MM.1S (cell line): ENCODE measurements at regions not wholly inside any gene's neighbourhood (a gene's known extent, or its start where the extent isn't known, plus 50 kb on each side); places are given as distances from the start of the nearest gene placed in this dataset.

Experiments used
- DNase-seq: peaks from one replicate; pipeline ENCODE4 v3.0.0-alpha.2; 2015
- H2AFZ ChIP-seq: fragments of 300-600 bp; sonication (generic); 2 replicates; pipeline ENCODE4 v1.6.0; 2016; ENCODE audit warnings: antibody characterized with exemption, low read length
- H3F3A ChIP-seq: fragments of 300-600 bp; sonication (generic); 2 replicates; pipeline ENCODE4 v1.6.1; 2016; ENCODE audit warnings: mild to moderate bottlenecking, antibody characterized with exemption, low read length, moderate library complexity, mixed read lengths; ENCODE audit not compliant: insufficient read depth
- H3K27ac ChIP-seq: fragments of 300-600 bp; sonication (generic); 2 replicates; pipeline ENCODE4 v1.5.1; 2016; ENCODE audit warnings: mild to moderate bottlenecking, low read length
- H3K27me3 ChIP-seq: fragments of 300-600 bp; sonication (generic); replicated peaks from 2 replicates; pipeline ENCODE4 v1.6.0; 2016; ENCODE audit warnings: low read length; ENCODE audit not compliant: insufficient read depth
- H3K36me3 ChIP-seq: fragments of 300-600 bp; sonication (generic); replicated peaks from 2 replicates; pipeline ENCODE4 v1.6.1; 2016; ENCODE audit warnings: mild to moderate bottlenecking, low read length, mixed read lengths; ENCODE audit not compliant: insufficient read depth
- H3K4me1 ChIP-seq: fragments of 300-600 bp; sonication (generic); 2 replicates; pipeline ENCODE4 v1.6.1; 2016; ENCODE audit warnings: low read length, mixed read lengths
- H3K4me2 ChIP-seq: fragments of 300-600 bp; sonication (generic); 2 replicates; pipeline ENCODE4 v1.6.0; 2016; ENCODE audit warnings: low read depth, low read length
- H3K4me3 ChIP-seq: fragments of 300-600 bp; sonication (generic); 2 replicates; pipeline ENCODE4 v1.5.1; 2016; ENCODE audit warnings: low read length, mixed read lengths
- H3K79me2 ChIP-seq: fragments of 300-600 bp; sonication (generic); 2 replicates; pipeline ENCODE4 v1.6.1; 2016; ENCODE audit warnings: mixed run types, low read length, mixed read lengths
- H3K9ac ChIP-seq: fragments of 300-600 bp; sonication (generic); 2 replicates; pipeline ENCODE4 v1.6.1; 2016; ENCODE audit warnings: low read length, mixed read lengths
- H3K9me2 ChIP-seq: fragments of 300-600 bp; sonication (generic); replicated peaks from 2 replicates; pipeline ENCODE4 v1.6.1; 2016; ENCODE audit warnings: mild to moderate bottlenecking, low read length, mixed read lengths; ENCODE audit not compliant: insufficient read depth
- H3K9me3 ChIP-seq: fragments of 300-600 bp; sonication (generic); replicated peaks from 2 replicates; pipeline ENCODE4 v1.6.1; 2016; ENCODE audit warnings: mild to moderate bottlenecking, low read length, mixed read lengths; ENCODE audit not compliant: insufficient read depth
- H4K20me1 ChIP-seq: fragments of 300-600 bp; sonication (generic); 2 replicates; pipeline ENCODE4 v1.6.1; 2016; ENCODE audit warnings: mild to moderate bottlenecking, low read length, moderate library complexity, mixed read lengths; ENCODE audit not compliant: insufficient read depth
- EZH2 ChIP-seq: fragments of 300-600 bp; sonication (generic); optimal IDR thresholded peaks from 2 replicates; pipeline ENCODE3; 2017; ENCODE audit warnings: low read depth, mild to moderate bottlenecking, antibody characterized with exemption, low read length, mixed read lengths
- EZH2phosphoT487 ChIP-seq: fragments of 300-600 bp; sonication (generic); IDR thresholded peaks from 2 replicates; pipeline ENCODE4 v1.6.1; 2018; ENCODE audit warnings: antibody characterized with exemption, low read length
- TF ChIP-seq, protein P1 (sequence below): fragments of 300-600 bp; sonication (generic); IDR thresholded peaks from 2 replicates; pipeline ENCODE4 v1.5.1; 2016; ENCODE audit warnings: antibody characterized with exemption, low read length, mixed read lengths

GRCh38 chr10:108362961-108363360 lies 1198.5 kb upstream of the SORCS1 start:
- Histone ChIP-seq H3K36me3 (no peaks in the 10 kb centered on the region), H2AFZ (no peak overlapping the region), H3K4me2 (no peak overlapping the region), H3K9me3 (no peaks in the 10 kb centered on the region), H3F3A (no peaks in the 10 kb centered on the region), H3K4me1 (no peaks in the 10 kb centered on the region), H3K9ac (no peak overlapping the region), H3K27me3 (no peaks in the 10 kb centered on the region), H3K27ac (no peak overlapping the region), H3K79me2 (no peaks in the 10 kb centered on the region), H4K20me1 (no peaks in the 10 kb centered on the region), H3K4me3 (no peak overlapping the region), H3K9me2 (no peaks in the 10 kb centered on the region)
- no peak for DNase-seq
- TF ChIP-seq EZH2 (no peak), EZH2phosphoT487 (no peak)
- TF ChIP-seq, protein P1, sequence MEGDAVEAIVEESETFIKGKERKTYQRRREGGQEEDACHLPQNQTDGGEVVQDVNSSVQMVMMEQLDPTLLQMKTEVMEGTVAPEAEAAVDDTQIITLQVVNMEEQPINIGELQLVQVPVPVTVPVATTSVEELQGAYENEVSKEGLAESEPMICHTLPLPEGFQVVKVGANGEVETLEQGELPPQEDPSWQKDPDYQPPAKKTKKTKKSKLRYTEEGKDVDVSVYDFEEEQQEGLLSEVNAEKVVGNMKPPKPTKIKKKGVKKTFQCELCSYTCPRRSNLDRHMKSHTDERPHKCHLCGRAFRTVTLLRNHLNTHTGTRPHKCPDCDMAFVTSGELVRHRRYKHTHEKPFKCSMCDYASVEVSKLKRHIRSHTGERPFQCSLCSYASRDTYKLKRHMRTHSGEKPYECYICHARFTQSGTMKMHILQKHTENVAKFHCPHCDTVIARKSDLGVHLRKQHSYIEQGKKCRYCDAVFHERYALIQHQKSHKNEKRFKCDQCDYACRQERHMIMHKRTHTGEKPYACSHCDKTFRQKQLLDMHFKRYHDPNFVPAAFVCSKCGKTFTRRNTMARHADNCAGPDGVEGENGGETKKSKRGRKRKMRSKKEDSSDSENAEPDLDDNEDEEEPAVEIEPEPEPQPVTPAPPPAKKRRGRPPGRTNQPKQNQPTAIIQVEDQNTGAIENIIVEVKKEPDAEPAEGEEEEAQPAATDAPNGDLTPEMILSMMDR: no peak

- Histone ChIP-seq H4K20me1 (no peaks in the 10 kb centered on the region), H3K27ac (no peak overlapping the region), H2AFZ (no peak overlapping the region), H3K36me3 (no peaks in the 10 kb centered on the region), H3K9me3 (no peaks in the 10 kb centered on the region), H3K9ac (no peak overlapping the region), H3K4me1 (no peaks in the 10 kb centered on the region), H3F3A (no peaks in the 10 kb centered on the region), H3K27me3 (no peaks in the 10 kb centered on the region), H3K79me2 (no peaks in the 10 kb centered on the region), H3K4me2 (no peak overlapping the region), H3K9me2 (no peaks in the 10 kb centered on the region), H3K4me3 (no peak overlapping the region)
- no peak for DNase-seq
- TF ChIP-seq EZH2 (no peak), EZH2phosphoT487 (no peak)
- TF ChIP-seq, protein P1: no peak
Observed at GRCh38 chr10:108362296-108362695, 1197.8 kb upstream of the SORCS1 start.

- Histone ChIP-seq H2AFZ (no peak overlapping the region), H3K4me3 (no peak overlapping the region), H3K9me2 (no peaks in the 10 kb centered on the region), H3K4me1 (no peaks in the 10 kb centered on the region), H3K79me2 (no peaks in the 10 kb centered on the region), H3F3A (no peaks in the 10 kb centered on the region), H3K9me3 (no peaks in the 10 kb centered on the region), H4K20me1 (no peaks in the 10 kb centered on the region), H3K4me2 (no peak overlapping the region), H3K36me3 (no peaks in the 10 kb centered on the region), H3K27me3 (no peaks in the 10 kb centered on the region), H3K27ac (no peak overlapping the region), H3K9ac (no peak overlapping the region)
- DNase-seq: no peak
- TF ChIP-seq, protein P1: no peak
- TF ChIP-seq EZH2 (no peak), EZH2phosphoT487 (no peak)
Observed at GRCh38 chr10:108360187-108360586, 1195.7 kb upstream of the SORCS1 start.
